GF-D8 (cell line): ENCODE measurements at regions not wholly inside any gene's neighbourhood (a gene's known extent, or its start where the extent isn't known, plus 50 kb on each side); places are given as distances from the start of the nearest gene placed in this dataset.
"Not testable (repeated sequence)": the region's sequence is repeated elsewhere in the genome, so short reads cannot be mapped to it uniquely, and the experiment has no call there.

ENCODE experiments used
- DNase-seq: peaks from one replicate; lab custom pipeline; 2025; lab: John Stamatoyannopoulos, UW

DNA sequence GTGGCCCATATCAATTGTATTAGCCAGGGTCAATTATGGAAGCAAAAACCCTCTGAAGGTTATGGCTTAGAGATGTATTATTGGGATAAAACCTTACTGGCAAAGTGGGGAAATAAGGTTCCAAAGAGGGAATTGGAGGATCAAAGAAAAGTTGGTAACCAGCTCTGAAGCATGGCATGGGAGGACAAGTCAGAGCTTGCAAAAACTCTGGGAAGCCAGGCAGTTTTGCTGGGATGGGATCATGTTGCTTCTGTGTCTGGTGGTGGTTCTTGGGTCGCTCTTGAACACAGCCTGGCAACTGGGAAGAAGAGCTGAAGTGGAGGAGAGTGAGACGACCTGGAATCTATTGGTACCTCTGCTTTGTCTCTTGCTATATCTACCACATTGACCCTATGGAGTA, 162.6 kb downstream of the PMAIP1 start:
- DNase-seq: no peak

DNA sequence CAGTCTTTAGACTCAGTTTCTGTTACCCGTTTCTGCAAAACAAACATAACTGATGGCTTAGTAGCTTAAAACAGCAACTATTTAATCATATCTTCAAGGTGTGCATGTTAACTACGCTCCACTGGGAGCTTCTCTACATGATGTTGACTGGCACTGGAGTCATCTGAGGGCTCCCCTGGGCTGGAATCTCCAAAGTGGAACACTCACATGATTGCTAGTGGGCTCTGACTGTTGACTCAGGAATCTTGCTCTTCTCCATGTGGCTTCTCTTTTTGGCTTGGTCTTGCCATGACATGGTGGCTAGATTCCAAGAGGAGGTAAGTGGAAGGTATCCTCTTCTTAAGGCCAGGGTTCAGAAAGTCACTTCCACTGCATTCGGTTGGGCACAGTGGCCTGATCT, 160.8 kb downstream of the PMAIP1 start:
- no peak for DNase-seq

DNA sequence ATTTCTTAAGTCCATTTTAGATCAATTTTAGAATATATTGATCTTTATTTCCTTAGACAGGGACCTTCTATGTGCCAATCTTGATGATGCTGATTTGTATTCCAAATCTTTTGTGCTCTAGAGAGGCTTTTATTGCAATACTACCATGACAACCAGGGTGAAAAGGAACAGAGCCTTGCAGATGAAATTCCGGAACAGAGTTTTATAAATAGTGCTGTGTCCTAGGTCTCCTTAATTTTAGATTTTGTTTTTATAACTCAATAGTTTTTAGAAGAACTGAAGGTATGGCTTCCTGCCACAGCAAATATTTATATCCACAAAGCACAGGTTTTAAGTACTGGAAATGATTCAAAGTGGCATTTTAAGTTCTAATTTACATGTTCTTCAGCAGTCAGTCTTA, 160.2 kb downstream of the PMAIP1 start:
- no peak for DNase-seq

DNA sequence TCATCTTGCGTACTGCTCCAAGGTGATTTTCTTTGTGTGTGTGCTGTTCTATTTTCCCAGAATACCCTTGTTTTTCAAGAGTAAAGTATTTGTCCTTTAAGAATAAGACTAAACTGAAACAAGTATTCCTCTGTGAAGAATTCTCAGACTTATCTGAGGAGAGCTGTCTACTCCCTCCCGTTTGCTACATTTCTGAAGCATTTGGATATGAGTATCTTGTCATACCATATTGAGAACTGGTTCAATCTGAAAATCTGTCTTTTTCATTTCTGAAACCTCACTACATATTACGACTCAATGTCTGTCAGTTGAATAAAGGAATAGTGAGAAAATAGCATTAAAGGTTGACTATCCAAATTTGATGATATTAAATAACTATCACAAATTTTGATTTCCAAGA, 159.4 kb downstream of the PMAIP1 start:
- DNase-seq: no peak

DNA sequence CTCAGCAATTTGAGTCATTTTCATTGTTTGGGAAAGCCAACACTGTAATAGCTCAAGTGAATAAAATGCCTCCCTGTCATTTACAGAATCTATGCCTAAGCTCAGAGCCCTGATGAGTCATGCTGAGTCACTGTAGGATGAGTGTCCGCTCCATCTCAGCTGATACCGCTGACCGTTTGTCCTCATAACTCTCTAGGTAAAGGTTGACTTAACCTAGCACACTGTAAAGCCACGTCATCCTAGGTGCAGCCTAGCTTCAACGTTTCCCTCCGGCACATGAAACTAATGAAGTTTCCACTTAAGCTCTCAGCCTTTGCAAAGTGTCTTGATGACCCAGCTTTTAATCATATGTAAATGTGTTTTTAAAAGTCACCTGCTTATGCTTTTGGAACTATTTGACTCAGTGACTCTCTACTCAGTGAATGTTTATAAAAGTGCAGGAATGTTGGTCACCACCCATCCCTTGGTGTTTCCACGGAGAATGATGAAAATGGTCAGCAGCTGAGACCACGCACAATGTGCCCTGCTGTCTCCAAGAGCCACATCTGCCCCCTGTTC, 154.0 kb downstream of the PMAIP1 start:
- no peak for DNase-seq

DNA sequence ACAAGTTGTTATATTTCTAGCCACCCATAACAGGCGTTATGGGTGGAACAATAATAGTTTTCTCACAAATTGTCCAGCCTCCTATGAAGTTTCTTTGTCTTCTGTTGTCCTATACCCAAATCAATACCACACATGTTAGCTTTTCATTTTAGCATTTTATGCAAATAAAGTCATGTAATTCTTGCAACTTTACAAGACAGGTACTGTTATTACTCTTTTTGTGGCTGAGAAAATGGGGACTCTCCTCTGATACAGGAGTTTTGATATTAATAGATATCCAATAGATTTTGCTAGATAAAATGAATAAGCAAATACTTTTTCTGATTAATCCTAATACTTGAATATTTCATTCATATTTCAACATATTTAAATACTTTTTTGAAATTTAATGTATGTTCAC, 151.0 kb downstream of the PMAIP1 start:
- DNase-seq: no peak

DNA sequence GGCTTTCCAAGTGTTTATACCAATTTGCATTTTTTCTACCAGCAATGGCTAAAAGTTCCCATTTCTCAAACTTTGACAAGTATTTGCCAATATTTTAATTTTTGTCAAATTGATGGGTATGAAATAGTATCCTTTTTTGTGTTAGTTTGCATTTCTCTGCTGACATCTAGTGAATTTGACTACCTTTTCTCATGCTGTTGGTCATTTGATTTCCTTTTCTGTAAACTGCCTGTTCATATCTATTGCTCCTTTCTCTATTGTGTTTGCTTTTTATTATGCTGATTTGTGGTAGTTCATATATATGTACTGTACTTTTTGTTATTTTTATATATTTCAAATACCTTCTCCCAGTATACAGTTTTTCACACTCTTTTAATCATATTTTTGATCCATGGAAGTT, 149.4 kb downstream of the PMAIP1 start:
- no peak for DNase-seq

DNA sequence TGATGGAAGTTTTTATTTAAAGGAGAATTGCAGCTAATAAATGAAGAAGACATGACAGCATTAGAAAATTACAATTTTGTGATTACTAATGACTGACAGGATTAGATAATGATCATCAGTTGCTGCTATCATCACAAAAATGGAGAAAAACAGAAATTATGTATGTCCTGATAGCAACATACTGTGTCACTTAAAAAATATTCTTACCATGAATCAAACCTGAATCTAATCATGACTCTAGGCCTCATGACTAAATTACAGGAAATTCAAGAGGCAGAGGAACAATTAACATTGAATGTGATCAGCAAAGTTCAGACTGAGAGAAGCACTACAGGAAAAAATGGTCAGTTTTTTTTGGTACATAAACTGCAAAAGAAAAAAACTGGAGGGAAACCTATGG, 147.8 kb downstream of the PMAIP1 start:
- DNase-seq: no peak

DNA sequence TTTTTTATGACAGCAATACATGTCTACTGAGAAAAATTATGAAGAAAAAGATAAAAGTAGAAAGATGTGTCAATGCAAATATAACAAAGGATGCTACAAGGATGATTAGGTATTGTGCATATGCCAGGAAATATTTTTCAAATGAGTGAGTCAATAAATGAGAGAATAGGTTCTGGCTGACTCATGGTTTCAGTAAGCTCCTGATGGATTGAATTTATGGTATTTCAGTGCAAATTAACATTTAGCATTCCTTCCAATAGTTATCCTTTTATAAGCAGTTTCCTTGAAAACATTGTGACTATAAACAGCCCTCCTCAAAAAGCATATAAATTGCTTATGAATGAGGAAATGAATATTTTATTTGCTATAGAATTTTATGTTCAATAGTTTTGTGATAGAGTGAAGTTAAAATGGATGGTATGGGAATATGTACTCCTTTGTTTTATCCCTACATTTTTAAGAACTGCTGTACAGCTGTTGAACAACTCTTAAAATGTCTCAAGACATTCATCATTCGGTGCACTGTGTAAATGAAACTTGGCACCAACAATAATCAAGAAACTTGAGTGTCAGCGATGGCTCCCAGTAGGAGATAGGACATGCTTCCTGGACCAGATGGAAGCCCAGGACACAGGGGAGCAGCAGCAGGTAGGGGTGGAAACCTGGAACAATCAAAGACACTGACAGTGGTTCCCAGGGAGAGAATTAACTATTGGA, 144.7 kb downstream of the PMAIP1 start:
- DNase-seq: no peak

DNA sequence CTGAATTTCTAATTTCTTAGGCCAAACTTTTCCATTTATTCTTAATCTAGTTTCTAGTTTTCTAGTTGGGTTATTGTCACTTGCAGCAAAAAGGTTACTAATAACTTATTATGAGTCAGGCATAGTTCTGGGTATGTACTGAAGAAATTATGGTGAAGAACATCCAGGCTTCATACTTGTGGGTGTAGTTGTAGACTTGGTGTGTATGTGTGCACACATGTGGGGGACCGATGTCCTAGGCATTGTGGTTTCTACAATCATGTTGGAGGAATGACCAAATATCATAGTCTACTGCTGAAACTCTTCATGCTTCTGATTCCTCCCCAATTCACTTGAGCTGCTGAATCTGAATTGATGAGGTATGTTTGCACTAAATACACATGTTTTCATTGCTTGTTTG, 141.2 kb downstream of the PMAIP1 start:
- no peak for DNase-seq

DNA sequence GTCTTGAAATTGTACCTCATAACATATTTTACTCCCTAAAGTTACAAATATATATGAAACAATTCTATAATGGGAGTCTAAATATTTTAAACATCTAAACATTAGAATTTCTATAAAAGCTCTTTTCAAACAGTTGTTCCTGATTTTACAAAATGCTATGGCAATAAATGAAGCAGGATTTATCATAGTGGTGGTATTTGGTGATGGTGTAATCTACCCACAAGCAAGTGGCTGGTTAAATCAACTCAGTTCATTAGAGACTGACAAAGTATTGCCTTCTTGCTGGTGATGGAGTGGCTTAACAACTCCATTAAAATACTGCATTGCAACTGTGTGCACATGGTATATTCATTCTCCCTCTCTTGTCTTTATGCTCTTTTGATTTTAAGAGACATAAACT, 138.9 kb downstream of the PMAIP1 start:
- DNase-seq: no peak

DNA sequence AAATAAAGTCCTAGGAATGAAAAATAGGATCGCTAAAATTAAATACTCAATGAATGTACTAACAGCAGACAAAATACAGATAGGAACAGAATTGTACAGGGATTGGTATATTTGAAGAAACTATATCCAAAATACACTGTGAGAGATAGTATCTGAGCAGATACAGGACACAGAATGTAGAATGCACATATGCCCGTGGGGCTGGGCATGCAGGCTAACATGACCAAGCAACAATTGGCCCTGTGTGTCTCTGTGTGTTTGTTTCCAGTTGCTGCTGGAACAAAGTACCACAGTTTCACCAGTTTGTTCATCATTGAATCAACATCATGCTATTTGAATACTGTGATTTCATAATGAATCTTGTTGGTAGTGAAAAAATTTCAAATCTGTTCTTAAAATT, 127.6 kb downstream of the PMAIP1 start:
- DNase-seq: no peak

DNA sequence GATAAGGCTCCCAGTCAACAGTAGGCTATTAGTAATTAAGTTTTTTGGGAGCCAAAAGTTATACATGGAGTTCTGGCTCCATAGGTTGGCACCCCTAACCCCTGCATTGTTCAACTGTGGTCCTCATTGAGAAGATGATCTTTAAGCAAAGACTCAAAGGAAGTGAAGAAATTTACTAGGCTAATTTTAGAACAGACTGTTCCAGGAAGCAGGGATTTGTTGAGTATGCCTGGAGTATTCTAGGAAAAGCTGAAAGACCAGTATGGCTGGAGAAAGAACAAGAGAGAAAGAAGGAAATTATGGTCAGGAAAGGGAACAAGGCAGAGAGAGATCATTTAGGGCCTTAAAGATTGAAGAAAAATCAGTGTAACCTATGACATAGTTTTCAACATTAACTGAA, 125.1 kb downstream of the PMAIP1 start:
- no peak for DNase-seq

DNA sequence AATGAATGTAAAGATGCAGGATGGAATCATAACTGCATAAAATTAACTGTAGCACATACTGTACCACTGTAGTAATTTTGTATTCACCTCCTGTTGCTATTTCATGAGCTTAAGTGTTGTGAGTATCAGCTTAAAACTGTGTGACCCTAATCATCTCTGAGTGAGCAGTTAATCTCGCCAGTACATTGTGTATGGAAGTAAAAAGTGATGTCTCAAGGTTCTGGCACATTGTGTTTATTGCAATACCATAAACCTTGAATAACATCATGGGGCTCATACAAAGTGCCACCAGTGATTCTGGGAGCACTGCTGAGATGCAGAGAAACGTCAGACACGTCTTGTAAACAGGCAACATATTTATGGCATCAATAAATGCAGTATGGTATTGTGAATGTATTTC, 124.5 kb downstream of the PMAIP1 start:
- no peak for DNase-seq

DNA sequence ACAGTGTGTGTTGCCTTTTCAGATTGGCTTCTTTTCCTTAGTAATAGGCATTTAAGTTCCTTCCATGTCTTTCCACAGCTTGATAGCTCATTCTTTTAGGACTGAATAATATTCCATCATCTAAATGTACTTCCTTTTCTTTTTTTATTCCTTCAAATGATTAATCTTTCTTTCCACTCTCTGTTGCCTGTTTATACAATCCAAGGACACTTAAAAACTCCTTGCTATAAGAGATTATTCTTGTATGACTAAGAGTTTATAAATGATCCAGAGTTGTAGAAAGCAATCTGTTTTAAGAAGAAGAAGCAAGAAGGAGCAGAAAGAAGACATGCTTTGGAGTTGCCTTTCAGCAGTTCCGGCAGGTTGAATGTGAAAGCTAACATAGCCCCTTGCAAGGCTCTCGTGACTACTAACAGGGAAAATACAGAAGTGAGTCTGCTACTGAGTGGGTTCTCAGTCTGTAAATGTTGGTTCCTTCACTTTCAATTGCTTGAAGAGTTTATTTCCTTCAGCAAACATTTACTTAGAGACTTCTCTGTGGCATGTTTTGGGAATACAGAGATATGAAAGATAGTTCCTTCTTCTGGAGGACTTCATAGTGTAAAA, 123.0 kb downstream of the PMAIP1 start:
- no peak for DNase-seq

DNA sequence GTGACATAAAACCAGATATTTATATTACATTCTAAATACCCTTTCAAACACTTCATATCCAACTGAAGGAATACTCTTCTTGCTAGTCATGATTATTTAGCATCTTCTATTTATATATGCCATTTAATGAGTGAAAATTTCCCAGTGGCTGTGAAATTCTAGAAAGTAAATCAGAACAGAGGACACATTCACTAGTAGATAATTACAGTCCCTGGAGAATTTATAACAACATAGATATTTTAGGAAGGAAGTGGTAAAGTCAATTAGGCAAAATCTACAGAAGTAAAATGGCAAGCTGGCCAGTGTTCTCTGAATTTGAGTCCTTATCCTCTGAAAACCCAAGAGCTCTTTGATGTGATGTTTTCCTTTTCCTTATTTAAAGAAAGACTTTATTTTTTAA, 121.8 kb downstream of the PMAIP1 start:
- DNase-seq: no peak

DNA sequence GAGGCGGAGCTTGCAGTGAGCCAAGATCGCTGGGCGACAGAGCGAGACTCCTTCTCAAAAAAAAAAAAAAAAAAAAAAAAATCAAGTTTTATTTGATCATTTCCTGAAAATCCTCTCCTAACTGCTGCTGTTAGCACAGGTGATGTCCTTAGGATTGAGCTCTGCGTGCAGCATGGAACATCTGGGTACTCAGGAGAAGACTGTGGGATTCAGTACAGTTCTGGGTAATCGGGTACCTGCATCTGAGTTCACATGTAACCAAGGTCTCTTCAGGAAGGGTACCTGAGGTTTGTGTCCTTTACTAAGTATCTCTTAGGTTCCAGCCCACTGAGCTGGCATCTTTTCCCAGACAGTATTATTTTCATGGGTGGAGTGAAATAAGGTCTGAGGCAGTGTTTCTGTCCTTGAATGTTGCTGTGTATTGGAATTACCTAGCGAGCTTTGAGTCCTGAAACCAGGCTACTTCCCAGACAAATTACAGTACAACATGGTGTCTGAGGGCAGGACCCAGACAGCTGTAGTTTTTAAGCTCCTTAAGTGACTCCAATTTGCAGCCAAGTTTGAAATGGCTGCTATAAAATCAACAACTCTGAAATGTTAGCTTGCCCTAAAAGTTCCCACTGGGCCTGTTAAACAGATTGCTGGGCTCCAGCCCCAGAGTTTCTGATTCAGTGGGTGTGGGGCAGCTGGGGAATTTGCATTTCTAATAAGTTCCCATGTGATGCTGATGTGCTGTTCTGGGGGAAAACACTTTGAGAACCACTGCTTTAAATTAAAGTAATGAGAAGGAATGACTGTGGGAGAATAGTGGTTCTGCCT, 120.5 kb downstream of the PMAIP1 start:
- DNase-seq: no peak

DNA sequence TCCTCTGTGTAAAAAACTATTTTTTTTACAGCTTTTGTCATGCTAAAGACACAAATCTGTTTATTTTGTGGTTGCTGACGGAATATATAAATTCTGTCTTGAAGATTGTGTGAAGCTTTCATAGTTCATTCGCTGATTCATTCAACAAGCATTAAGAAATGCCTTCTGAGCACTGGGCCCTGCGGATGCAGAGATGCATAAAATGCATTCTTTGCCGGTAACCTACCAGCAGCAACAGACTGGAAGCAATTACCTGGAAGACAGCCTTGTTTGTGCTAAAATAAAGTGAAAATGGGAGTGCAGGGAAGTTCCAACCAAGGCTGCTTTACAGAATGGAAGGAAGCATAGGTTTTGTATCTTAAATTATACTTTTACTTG, 119.7 kb downstream of the PMAIP1 start:
- DNase-seq: no peak

DNA sequence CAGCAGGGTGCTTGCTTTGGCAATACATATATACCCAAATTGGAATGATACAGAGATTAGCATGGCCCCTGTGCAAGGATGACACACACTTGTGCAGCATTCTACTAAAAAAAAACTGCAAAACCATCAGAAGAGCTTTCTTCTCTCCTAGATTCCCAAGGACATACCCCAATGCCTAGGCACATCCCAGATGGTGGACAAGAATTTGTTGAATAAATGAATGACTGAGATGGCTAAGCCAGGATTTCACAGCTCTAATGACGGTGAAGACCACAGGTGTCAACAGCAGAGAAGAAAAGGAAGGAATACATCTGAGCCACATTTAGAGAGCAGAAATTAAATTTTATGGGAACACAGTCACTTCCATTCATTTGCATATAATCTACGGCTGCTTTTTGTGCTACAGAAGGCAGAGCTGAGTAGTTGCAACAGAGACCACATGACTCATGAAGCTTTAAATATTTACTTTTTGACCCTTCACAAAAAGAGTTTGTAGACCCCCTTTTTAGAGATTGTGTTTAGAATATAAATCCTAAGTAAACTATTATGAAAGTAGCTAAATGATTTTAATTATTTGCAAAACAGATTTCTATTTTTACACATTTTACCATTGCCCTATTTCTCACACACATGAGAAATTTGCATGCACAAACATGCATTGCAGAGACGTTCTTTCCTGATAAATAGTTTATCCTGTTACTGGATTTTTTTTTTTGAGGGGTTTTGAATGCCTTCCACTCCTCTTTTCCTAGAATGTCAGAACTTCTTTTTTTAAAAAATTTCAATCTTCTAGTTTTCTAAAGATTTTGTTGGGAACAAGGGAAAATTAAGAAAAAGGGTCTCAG, 119.0 kb downstream of the PMAIP1 start:
- no peak for DNase-seq

DNA sequence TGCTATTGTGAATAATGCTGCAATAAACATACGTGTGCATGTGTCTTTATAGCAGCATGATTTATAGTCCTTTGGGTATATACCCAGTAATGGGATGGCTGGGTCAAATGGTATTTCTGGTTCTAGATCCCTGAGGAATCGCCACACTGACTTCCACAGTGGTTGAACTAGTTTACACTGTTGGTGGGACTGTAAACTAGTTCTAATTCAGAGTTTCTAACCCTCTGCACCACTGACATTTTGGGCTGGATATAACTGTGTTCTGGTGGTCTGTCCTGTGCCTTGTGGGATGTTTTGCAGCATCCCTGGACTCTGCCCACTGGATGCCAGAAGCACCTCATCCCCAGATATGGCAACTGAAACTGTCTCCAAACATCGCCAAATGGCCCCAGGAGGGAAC, 118.3 kb downstream of the PMAIP1 start:
- DNase-seq: not testable (repeated sequence)

DNA sequence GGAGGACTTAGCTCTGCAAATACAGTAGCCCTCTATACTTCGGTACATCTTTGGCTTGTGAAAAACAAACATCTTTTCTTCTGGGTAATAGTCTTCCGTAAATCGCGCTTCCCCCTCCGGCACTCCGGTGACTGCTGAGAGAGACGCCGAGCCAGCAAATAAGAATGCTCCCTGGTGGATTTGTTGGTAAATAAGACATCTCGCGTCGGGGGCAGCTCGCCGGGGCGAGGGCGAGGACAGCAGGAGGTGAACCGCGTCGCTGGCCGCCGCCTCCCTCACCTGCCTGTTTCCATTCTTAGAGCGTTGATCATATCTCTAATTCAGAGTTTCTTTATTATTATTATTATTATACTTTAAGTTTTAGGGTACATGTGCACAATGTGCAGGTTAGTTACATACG, 117.6 kb downstream of the PMAIP1 start:
- no peak for DNase-seq

DNA sequence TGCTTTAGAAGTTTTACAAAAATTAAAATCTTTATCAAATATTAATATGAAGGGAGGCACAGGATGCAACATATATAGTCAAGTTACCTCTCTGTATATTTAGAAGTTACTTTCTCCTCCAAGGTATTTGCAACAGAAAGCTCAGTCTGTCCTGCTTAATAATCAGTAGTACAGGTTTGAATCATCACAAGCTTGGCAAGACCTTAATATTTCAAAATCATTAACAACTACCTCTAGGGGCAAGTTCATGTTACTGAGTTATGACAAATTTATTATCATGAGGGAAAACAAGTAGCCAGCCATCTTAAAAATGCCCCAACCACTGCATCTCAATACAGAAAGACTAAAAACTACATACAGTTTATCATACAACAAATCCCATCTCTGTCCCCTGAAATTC, 116.0 kb downstream of the PMAIP1 start:
- not testable (repeated sequence) for DNase-seq
